ENCODE measurements at regions not wholly inside any gene's neighbourhood (a gene's known extent, or its start where the extent isn't known, plus 50 kb on each side); places are given as distances from the start of the nearest gene placed in this dataset.

GRCh38 chr2:136062066-136062837, 55.7 kb downstream of the CXCR4 start:
- ChIA-PET CTCF (no interaction called here), POLR2A (no interaction called here)
- Mint-ChIP-seq H3K36me3 (no peaks in the 10 kb centered on the region), H3K4me3 (no peak overlapping the region), H3K4me1 (peaks cover 16% of the 10 kb centered on the region), H3K27ac (no peak overlapping the region), H3K27me3 (ENCODE audit: low read depth) (no peaks in the 10 kb centered on the region), H3K9me3 (peaks cover 4% of the 10 kb centered on the region)
- TF ChIP-seq, protein P1, sequence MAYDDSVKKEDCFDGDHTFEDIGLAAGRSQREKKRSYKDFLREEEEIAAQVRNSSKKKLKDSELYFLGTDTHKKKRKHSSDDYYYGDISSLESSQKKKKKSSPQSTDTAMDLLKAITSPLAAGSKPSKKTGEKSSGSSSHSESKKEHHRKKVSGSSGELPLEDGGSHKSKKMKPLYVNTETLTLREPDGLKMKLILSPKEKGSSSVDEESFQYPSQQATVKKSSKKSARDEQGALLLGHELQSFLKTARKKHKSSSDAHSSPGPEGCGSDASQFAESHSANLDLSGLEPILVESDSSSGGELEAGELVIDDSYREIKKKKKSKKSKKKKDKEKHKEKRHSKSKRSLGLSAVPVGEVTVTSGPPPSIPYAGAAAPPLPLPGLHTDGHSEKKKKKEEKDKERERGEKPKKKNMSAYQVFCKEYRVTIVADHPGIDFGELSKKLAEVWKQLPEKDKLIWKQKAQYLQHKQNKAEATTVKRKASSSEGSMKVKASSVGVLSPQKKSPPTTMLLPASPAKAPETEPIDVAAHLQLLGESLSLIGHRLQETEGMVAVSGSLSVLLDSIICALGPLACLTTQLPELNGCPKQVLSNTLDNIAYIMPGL (CRISPR knock-in tag; IDR thresholded peaks at IDR 0.05) = no peak
- no peak for TF ChIP-seq NR1H2 (CRISPR knock-in tag; IDR thresholded peaks at IDR 0.05)
- TF ChIP-seq TP53 (CRISPR knock-in tag; IDR thresholded peaks at IDR 0.05) = no peak
- TF ChIP-seq SP1 (CRISPR knock-in tag; conservative IDR thresholded peaks at IDR 0.05) = no peak
- TF ChIP-seq, protein P2, sequence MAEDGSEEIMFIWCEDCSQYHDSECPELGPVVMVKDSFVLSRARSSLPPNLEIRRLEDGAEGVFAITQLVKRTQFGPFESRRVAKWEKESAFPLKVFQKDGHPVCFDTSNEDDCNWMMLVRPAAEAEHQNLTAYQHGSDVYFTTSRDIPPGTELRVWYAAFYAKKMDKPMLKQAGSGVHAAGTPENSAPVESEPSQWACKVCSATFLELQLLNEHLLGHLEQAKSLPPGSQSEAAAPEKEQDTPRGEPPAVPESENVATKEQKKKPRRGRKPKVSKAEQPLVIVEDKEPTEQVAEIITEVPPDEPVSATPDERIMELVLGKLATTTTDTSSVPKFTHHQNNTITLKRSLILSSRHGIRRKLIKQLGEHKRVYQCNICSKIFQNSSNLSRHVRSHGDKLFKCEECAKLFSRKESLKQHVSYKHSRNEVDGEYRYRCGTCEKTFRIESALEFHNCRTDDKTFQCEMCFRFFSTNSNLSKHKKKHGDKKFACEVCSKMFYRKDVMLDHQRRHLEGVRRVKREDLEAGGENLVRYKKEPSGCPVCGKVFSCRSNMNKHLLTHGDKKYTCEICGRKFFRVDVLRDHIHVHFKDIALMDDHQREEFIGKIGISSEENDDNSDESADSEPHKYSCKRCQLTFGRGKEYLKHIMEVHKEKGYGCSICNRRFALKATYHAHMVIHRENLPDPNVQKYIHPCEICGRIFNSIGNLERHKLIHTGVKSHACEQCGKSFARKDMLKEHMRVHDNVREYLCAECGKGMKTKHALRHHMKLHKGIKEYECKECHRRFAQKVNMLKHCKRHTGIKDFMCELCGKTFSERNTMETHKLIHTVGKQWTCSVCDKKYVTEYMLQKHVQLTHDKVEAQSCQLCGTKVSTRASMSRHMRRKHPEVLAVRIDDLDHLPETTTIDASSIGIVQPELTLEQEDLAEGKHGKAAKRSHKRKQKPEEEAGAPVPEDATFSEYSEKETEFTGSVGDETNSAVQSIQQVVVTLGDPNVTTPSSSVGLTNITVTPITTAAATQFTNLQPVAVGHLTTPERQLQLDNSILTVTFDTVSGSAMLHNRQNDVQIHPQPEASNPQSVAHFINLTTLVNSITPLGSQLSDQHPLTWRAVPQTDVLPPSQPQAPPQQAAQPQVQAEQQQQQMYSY (CRISPR knock-in tag; IDR thresholded peaks at IDR 0.05) = no peak
- TF ChIP-seq, protein P3, sequence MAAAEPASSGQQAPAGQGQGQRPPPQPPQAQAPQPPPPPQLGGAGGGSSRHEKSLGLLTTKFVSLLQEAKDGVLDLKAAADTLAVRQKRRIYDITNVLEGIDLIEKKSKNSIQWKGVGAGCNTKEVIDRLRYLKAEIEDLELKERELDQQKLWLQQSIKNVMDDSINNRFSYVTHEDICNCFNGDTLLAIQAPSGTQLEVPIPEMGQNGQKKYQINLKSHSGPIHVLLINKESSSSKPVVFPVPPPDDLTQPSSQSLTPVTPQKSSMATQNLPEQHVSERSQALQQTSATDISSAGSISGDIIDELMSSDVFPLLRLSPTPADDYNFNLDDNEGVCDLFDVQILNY (CRISPR knock-in tag; IDR thresholded peaks at IDR 0.05) = no peak
- TF ChIP-seq JUN (CRISPR knock-in tag; IDR thresholded peaks at IDR 0.05) = no peak
- no peak for TF ChIP-seq ZNF232 (CRISPR knock-in tag; IDR thresholded peaks at IDR 0.05)
- TF ChIP-seq SOX15 (CRISPR knock-in tag; IDR thresholded peaks at IDR 0.05) = no peak
- TF ChIP-seq SMAD3 (CRISPR knock-in tag; IDR thresholded peaks at IDR 0.05; ENCODE audit: borderline replicate concordance) = no peak
- no peak for TF ChIP-seq NFE2L1 (CRISPR knock-in tag; IDR thresholded peaks at IDR 0.05)
- no peak for TF ChIP-seq ATF6 (CRISPR knock-in tag; IDR thresholded peaks at IDR 0.05)
- TF ChIP-seq, protein P4, sequence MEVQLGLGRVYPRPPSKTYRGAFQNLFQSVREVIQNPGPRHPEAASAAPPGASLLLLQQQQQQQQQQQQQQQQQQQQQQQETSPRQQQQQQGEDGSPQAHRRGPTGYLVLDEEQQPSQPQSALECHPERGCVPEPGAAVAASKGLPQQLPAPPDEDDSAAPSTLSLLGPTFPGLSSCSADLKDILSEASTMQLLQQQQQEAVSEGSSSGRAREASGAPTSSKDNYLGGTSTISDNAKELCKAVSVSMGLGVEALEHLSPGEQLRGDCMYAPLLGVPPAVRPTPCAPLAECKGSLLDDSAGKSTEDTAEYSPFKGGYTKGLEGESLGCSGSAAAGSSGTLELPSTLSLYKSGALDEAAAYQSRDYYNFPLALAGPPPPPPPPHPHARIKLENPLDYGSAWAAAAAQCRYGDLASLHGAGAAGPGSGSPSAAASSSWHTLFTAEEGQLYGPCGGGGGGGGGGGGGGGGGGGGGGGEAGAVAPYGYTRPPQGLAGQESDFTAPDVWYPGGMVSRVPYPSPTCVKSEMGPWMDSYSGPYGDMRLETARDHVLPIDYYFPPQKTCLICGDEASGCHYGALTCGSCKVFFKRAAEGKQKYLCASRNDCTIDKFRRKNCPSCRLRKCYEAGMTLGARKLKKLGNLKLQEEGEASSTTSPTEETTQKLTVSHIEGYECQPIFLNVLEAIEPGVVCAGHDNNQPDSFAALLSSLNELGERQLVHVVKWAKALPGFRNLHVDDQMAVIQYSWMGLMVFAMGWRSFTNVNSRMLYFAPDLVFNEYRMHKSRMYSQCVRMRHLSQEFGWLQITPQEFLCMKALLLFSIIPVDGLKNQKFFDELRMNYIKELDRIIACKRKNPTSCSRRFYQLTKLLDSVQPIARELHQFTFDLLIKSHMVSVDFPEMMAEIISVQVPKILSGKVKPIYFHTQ (CRISPR knock-in tag; IDR thresholded peaks at IDR 0.05) = no peak
- TF ChIP-seq, protein P5, sequence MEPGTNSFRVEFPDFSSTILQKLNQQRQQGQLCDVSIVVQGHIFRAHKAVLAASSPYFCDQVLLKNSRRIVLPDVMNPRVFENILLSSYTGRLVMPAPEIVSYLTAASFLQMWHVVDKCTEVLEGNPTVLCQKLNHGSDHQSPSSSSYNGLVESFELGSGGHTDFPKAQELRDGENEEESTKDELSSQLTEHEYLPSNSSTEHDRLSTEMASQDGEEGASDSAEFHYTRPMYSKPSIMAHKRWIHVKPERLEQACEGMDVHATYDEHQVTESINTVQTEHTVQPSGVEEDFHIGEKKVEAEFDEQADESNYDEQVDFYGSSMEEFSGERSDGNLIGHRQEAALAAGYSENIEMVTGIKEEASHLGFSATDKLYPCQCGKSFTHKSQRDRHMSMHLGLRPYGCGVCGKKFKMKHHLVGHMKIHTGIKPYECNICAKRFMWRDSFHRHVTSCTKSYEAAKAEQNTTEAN (CRISPR knock-in tag; IDR thresholded peaks at IDR 0.05) = no peak
- no peak for TF ChIP-seq ATF1 (CRISPR knock-in tag; IDR thresholded peaks at IDR 0.05)
- TF ChIP-seq, protein P6, sequence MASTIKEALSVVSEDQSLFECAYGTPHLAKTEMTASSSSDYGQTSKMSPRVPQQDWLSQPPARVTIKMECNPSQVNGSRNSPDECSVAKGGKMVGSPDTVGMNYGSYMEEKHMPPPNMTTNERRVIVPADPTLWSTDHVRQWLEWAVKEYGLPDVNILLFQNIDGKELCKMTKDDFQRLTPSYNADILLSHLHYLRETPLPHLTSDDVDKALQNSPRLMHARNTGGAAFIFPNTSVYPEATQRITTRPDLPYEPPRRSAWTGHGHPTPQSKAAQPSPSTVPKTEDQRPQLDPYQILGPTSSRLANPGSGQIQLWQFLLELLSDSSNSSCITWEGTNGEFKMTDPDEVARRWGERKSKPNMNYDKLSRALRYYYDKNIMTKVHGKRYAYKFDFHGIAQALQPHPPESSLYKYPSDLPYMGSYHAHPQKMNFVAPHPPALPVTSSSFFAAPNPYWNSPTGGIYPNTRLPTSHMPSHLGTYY (CRISPR knock-in tag; IDR thresholded peaks at IDR 0.05) = no peak
- no peak for TF ChIP-seq OVOL2 (CRISPR knock-in tag; IDR thresholded peaks at IDR 0.05; ENCODE audit: borderline replicate concordance)
- TF ChIP-seq ZNF138 (CRISPR knock-in tag; conservative IDR thresholded peaks at IDR 0.05) = no peak
- DNase-seq (ENCODE audit: low spot score) (no peak), ATAC-seq (no peak)

Measured in WTC11 (cell line).